ENCODE measurements at regions not wholly inside any gene's neighbourhood (a gene's known extent, or its start where the extent isn't known, plus 50 kb on each side); places are given as distances from the start of the nearest gene placed in this dataset.

DNA sequence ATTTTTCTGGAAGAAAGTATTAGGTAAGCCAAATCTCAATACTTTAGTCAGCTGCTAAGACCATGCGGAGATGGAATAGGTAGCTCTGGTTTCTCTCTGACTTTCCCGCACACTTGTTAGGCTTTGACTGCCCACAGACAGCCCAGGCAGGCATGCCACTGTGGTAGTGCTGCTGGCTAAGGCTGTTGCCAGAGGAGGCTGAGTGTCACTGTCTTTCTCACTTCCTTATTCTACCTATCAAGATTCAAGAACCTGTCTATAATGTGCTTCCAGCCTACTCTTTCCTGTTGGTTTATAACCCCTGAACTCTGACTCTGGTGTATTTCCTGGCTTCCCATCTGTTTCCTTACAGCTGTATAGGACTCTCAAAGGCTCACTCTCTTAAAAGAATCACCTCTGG, 81.8 kb upstream of the TRPC5 start:
- no peak overlapping the region for H3K4me3 ChIP-seq (ENCODE audit: low read length)
- DNase-seq (ENCODE audit: low read depth) = no peak
- TF ChIP-seq, protein P1, sequence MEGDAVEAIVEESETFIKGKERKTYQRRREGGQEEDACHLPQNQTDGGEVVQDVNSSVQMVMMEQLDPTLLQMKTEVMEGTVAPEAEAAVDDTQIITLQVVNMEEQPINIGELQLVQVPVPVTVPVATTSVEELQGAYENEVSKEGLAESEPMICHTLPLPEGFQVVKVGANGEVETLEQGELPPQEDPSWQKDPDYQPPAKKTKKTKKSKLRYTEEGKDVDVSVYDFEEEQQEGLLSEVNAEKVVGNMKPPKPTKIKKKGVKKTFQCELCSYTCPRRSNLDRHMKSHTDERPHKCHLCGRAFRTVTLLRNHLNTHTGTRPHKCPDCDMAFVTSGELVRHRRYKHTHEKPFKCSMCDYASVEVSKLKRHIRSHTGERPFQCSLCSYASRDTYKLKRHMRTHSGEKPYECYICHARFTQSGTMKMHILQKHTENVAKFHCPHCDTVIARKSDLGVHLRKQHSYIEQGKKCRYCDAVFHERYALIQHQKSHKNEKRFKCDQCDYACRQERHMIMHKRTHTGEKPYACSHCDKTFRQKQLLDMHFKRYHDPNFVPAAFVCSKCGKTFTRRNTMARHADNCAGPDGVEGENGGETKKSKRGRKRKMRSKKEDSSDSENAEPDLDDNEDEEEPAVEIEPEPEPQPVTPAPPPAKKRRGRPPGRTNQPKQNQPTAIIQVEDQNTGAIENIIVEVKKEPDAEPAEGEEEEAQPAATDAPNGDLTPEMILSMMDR (conservative IDR thresholded peaks at IDR 0.05; ENCODE audit: low read length) = no peak

DNA sequence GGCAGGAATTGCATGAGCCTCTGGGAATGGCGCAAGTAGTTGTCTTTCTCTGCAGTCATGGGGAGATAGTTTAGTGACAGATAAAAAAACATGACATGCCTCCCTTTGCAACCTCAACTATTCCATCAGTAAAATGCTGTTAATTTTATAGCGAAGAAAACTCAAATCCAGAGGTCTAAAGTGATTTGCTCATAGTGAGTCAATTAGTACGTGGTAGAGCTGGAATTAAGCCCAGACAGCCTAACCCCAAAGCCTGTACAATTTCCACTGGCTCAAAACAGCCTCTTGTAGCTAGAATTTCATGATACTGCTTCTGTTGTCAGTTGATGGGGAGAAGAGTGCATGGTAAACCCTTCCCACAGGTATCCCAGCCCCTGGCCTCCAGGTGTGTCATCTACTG, 81.3 kb upstream of the TRPC5 start:
- TF ChIP-seq, protein P1 (conservative IDR thresholded peaks at IDR 0.05; ENCODE audit: low read length) = no peak
- no peak overlapping the region for H3K4me3 ChIP-seq (ENCODE audit: low read length)
- peak; percentile 54 for DNase-seq (ENCODE audit: low read depth)

DNA sequence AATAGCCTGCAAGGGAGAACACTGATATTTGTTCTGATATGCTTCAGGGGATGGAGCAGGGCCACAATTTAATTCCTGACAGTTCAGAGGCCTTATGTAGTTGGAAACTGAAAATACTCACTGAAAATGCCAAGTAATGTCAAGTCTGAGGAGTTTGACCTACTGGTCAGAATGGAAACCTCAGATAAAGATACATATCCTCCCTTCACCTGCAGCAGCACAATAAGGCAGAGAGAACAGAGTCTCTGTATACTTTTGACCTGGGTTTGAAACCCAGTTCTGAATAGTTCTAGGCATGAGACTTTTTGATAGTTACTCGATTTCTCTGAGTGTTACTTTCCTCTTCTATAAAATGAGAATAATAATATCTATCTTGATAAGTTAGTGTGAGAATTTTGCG, 65.8 kb upstream of the TRPC5 start:
- no peak overlapping the region for H3K4me3 ChIP-seq (ENCODE audit: low read length)

DNA sequence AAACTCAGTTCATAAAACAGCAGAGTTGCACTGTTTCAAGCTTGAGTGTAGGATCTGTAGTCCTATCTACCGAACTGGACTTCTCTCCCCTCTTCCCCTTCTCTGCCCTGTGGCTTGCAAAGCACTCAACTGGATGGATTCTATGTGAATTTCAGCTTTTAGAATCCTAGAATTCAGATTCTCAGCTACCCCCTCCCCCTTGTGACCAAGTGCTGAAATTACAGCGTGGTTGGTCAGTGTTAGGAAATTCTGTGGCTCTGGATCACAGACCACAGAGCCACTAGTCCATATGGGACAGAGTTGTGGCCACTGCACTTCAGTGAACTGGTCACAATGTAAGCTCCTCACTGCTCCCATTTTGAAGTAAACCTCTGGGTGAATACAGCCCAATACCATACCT, 64.6 kb upstream of the TRPC5 start:
- H3K4me3 ChIP-seq (ENCODE audit: low read length) = no peak overlapping the region
- peak; percentile 8 for DNase-seq (ENCODE audit: low read depth)
- TF ChIP-seq, protein P1 (conservative IDR thresholded peaks at IDR 0.05; ENCODE audit: low read length) = peak; percentile 56

More for the DNA sequence above, 65.8 kb upstream of the TRPC5 start:
- no peak for DNase-seq (ENCODE audit: low read depth)
- TF ChIP-seq, protein P1 (conservative IDR thresholded peaks at IDR 0.05; ENCODE audit: low read length) = no peak

DNA sequence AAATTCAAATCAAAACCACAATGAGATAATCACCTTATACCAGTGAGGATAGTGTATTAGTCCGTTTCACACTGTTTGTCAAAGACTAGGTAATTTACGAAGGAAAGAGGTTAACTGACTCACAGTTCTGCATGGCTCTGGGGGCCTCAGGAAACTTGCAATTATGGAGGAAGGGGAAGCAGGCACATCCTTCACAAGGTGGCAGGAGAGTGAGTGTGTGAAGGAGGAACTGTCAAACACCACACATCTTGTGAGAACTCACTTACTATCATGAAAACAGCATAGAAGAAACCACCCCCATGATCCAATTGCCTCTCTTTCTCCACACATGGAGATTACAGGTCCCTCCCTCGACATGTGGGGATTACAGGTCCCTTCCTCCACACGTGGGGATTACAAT, 54.7 kb upstream of the TRPC5 start:
- no peak overlapping the region for H3K4me3 ChIP-seq (ENCODE audit: low read length)
- no peak for DNase-seq (ENCODE audit: low read depth)
- TF ChIP-seq, protein P1 (conservative IDR thresholded peaks at IDR 0.05; ENCODE audit: low read length) = no peak

Data from AG10803 (cell line).